ENCODE measurements at regions not wholly inside any gene's neighbourhood (a gene's known extent, or its start where the extent isn't known, plus 50 kb on each side); places are given as distances from the start of the nearest gene placed in this dataset.

DNA sequence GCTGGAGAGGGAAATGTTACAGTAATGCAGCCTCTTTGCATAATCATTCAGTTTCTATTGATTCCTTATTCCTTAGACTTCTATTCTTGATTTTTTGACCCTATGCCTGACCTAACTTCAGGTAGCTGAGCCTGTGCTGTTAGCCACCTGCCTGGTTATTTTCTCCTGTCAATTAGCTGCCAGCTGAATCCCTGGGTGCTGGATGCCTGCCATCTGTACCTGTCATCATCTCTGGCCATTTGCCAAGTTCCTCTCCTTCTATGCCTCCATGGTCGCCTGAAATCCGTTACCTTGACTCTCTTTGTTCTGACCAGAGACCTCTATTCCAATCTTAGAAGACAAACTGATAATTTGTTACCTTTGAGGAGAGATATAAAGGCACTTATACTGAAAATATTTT lies 178.3 kb downstream of the CAVIN4 start:
- Histone ChIP-seq H3K9me3 (replicated peaks; ENCODE audit: control insufficient read depth, insufficient read depth, low read depth, low read length) (no peaks in the 10 kb centered on the region), H3K79me2 (ENCODE audit: control insufficient read depth, insufficient read depth, low read length) (no peaks in the 10 kb centered on the region), H3K4me3 (no peak overlapping the region), H4K20me1 (replicated peaks; ENCODE audit: control insufficient read depth, insufficient read depth, low read length) (no peaks in the 10 kb centered on the region), H3K9ac (ENCODE audit: insufficient read depth in 1 of 2, low read depth in 2 of 2, low read length in 2 of 2) (no peak overlapping the region), H3K4me1 (replicated peaks in 1 of 2; ENCODE audit: control insufficient read depth in 2 of 2, insufficient read depth in 2 of 2, low read length in 2 of 2) (no peaks in the 10 kb centered on the region), H3K4me2 (ENCODE audit: insufficient read depth, low read length) (no peak overlapping the region), H3K9me1 (ENCODE audit: control insufficient read depth, insufficient read depth, low read length) (no peaks in the 10 kb centered on the region), H3K36me3 (ENCODE audit: control insufficient read depth, insufficient read depth, low read length) (no peaks in the 10 kb centered on the region), H2AFZ (ENCODE audit: low read depth, low read length) (no peak overlapping the region), H3K27ac (ENCODE audit: extremely low read depth, low read depth, low read length) (no peak overlapping the region), H3K27me3 (ENCODE audit: control insufficient read depth in 2 of 2, insufficient read depth in 2 of 2, low read length in 2 of 2) (no peaks in the 10 kb centered on the region)
- BruUV-seq (replicated peaks) = no TSS peak
- 0% methylated on average over 2 of the region's 2 CpGs for WGBS (ENCODE audit: insufficient coverage, low coverage, missing lambda C conversion rate)
- DNase-seq (ENCODE audit: extremely low read depth in 1 of 4, low spot score in 3 of 4) = no peak
- ChIA-PET CTCF (ENCODE audit: low intra/inter-chr PET ratio) (no interaction called here), POLR2A (no interaction called here)
- ATAC-seq = no peak
- TF ChIP-seq MIER1 (IDR thresholded peaks at IDR 0.05; ENCODE audit: low read depth) (no peak), NFIC (IDR thresholded peaks at IDR 0.05) (peak; percentile 31; the same call in 1 of the 2 replicates)
- in situ Hi-C loops (cut with MboI) (no loop called here), intact Hi-C loops (cut with micrococcal nuclease) (no loop called here)
- FAIRE-seq = no peak

DNA sequence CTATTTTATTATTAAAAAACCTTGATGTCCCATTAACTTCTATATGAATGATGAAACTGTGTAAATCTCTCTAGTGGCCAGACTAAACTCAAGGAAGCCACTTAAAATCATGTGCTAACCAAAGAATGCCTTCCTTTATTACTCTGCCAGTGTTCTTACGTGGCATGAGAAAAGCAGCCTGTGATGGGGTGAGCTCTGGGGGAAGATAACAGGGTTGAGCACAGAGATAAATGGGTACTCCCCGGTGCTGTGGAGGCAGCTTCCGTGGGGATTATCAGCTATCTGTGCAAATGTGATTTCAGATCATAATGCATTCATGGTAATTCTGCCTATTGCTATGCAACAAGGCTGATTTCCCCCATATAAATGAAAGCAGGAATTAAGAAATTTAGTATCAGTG lies 181.3 kb downstream of the CAVIN4 start:
- Histone ChIP-seq H3K4me3 (no peak overlapping the region), H3K4me2 (ENCODE audit: insufficient read depth, low read length) (no peak overlapping the region), H3K36me3 (ENCODE audit: control insufficient read depth, insufficient read depth, low read length) (no peaks in the 10 kb centered on the region), H3K9me3 (replicated peaks; ENCODE audit: control insufficient read depth, insufficient read depth, low read depth, low read length) (no peaks in the 10 kb centered on the region), H3K4me1 (replicated peaks in 1 of 2; ENCODE audit: control insufficient read depth in 2 of 2, insufficient read depth in 2 of 2, low read length in 2 of 2) (no peaks in the 10 kb centered on the region), H3K79me2 (ENCODE audit: control insufficient read depth, insufficient read depth, low read length) (no peaks in the 10 kb centered on the region), H3K9me1 (ENCODE audit: control insufficient read depth, insufficient read depth, low read length) (no peaks in the 10 kb centered on the region), H3K27ac (ENCODE audit: extremely low read depth, low read depth, low read length) (no peak overlapping the region), H4K20me1 (replicated peaks; ENCODE audit: control insufficient read depth, insufficient read depth, low read length) (no peaks in the 10 kb centered on the region), H3K27me3 (ENCODE audit: control insufficient read depth in 2 of 2, insufficient read depth in 2 of 2, low read length in 2 of 2) (no peaks in the 10 kb centered on the region), H2AFZ (ENCODE audit: low read depth, low read length) (no peak overlapping the region), H3K9ac (ENCODE audit: insufficient read depth in 1 of 2, low read depth in 2 of 2, low read length in 2 of 2) (no peak overlapping the region)
- DNase-seq (ENCODE audit: extremely low read depth in 1 of 4, low spot score in 3 of 4) (no peak), ATAC-seq (no peak), FAIRE-seq (no peak)
- BruUV-seq (replicated peaks) = no TSS peak
- TF ChIP-seq ZBTB17 (CRISPR knock-in tag; IDR thresholded peaks at IDR 0.05) (no peak), RFX7 (CRISPR knock-in tag; IDR thresholded peaks at IDR 0.05) (no peak), SRF (CRISPR knock-in tag; IDR thresholded peaks at IDR 0.05) (no peak), BDP1 (IDR thresholded peaks at IDR 0.05; ENCODE audit: insufficient read depth, insufficient read length) (no peak)
- TF ChIP-seq, protein P1, sequence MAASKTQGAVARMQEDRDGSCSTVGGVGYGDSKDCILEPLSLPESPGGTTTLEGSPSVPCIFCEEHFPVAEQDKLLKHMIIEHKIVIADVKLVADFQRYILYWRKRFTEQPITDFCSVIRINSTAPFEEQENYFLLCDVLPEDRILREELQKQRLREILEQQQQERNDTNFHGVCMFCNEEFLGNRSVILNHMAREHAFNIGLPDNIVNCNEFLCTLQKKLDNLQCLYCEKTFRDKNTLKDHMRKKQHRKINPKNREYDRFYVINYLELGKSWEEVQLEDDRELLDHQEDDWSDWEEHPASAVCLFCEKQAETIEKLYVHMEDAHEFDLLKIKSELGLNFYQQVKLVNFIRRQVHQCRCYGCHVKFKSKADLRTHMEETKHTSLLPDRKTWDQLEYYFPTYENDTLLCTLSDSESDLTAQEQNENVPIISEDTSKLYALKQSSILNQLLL (CRISPR knock-in tag; IDR thresholded peaks at IDR 0.05; ENCODE audit: borderline replicate concordance) = no peak
- TF ChIP-seq, protein P2, sequence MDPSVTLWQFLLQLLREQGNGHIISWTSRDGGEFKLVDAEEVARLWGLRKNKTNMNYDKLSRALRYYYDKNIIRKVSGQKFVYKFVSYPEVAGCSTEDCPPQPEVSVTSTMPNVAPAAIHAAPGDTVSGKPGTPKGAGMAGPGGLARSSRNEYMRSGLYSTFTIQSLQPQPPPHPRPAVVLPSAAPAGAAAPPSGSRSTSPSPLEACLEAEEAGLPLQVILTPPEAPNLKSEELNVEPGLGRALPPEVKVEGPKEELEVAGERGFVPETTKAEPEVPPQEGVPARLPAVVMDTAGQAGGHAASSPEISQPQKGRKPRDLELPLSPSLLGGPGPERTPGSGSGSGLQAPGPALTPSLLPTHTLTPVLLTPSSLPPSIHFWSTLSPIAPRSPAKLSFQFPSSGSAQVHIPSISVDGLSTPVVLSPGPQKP (CRISPR knock-in tag; IDR thresholded peaks at IDR 0.05) = no peak
- ChIA-PET POLR2A (no interaction called here), CTCF (ENCODE audit: low intra/inter-chr PET ratio) (no interaction called here)
- intact Hi-C loops (cut with micrococcal nuclease) = no loop called here
- 0% methylated on average over 3 of the region's 3 CpGs for WGBS (ENCODE audit: insufficient coverage, low coverage, missing lambda C conversion rate)
- in situ Hi-C loops (cut with MboI) = no loop called here
